GM18505 (cell line): ENCODE measurements at regions not wholly inside any gene's neighbourhood (a gene's known extent, or its start where the extent isn't known, plus 50 kb on each side); places are given as distances from the start of the nearest gene placed in this dataset.
A peak's percentile ranks its signal among the peaks of the same experiment; 100 is the strongest.

Experiments used
- ATAC-seq: cut with Tn5 transposase; IDR thresholded peaks from one replicate; pipeline ENCODE4 v1.9.1; 2021; ENCODE audit not compliant: unreplicated experiment
- POLR2A ChIP-seq: IDR thresholded peaks from 4 replicates; pipeline ENCODE4 v1.6.1; 2011; ENCODE audit warnings: borderline replicate concordance; ENCODE audit not compliant: insufficient read depth, insufficient read length; ENCODE audit errors: extremely low read depth

- ATAC-seq, result no peak
- no peak for TF ChIP-seq POLR2A
Measured at GRCh38 chr6:10170816-10171215, 244.1 kb downstream of the TFAP2A start.

DNA sequence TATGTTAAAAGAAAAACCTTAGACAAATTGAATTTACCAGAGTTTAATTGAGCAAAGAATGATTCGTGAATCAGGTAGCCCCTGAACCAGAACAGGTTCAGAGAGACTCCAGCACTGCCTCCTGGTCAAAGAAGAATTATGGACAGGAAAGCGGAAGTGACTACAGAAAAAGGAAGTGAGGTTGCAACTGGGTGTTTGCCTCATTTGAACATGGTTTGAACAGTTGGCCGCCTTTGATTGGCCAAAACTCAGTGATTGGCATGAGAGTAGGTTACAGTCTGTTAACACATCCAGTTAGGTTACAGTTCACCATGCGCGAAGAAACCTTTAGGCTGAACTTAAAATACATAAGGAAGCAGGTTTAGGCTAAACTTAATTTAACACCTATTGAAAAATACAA lies 248.8 kb downstream of the TFAP2A start:
- no peak for ATAC-seq
- TF ChIP-seq POLR2A, result no peak

DNA sequence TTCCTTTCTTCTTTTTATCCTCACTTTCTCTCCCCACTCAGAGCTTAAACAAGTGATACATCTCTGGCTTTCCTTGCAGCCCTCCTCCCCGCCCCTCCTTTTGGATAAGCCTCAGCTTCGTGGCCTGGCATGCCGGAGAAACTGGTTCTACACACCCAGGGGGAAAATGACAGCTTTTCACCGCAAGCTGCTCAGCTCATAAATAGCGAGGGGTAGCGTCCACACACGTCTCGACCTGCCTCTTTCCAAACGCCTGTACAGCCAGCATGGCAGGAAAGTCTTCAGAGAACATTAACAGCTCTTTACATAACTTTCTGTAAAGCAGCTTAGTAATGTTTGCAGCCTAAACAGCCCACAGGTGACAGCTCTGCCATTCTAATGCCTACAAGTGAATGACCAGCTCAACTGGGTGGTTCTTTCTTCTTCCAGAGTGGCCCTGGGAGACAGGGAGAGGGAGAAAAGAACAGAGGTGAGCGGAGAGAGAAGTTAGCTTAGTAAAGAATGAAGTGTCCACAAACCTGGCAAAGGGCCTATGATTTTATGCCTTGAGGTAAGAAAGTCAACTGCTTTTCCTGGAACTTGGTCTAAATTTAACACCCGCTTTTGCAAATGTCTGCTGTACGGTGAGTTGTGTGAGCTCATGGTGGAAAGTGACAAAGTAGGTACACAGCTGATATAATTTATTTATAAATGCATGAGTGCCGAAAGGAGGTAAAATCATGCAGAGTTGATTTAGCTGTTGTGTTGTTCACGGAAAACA lies 251.5 kb downstream of the TFAP2A start:
- no peak for ATAC-seq
- TF ChIP-seq POLR2A, result no peak

DNA sequence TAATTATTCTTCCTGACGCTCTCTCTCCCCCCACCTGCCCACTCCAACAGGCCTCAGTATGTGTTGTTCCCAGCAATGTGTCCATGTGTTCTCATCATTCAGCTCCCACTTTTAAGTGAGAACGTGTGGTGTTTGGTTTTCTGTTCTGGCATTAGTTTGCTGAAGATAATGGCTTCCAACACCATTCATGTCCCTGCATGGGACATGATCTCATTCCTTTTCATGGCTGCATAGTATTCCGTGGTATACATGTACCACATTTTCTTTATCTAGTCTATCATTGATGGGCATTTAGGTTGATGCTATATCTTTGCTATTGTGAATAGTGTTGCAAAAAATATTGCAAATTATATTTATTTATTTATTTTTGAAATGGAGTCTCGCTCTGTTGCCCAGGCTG lies 258.0 kb downstream of the TFAP2A start:
- no peak for ATAC-seq
- TF ChIP-seq POLR2A, result no peak

DNA sequence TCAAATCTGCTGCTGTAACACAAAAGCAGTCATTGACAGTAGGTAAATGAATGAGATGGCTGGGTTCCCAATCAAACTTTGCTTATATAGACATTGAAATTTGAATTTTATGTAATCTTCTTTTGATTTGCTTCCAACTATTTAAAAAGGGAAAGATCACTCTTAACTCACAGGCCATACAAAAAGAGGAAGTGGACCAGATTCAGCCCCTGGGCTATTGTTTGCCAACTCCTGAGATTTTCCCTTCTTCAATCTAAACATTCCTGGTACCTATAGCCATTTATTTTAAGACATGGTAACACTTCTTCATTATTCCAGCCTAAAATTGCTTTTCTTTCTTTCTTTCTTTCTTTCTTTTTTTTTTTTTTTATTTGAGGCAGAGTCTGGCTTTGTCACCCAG lies 260.6 kb downstream of the TFAP2A start:
- no peak for ATAC-seq
- TF ChIP-seq POLR2A, result no peak

DNA sequence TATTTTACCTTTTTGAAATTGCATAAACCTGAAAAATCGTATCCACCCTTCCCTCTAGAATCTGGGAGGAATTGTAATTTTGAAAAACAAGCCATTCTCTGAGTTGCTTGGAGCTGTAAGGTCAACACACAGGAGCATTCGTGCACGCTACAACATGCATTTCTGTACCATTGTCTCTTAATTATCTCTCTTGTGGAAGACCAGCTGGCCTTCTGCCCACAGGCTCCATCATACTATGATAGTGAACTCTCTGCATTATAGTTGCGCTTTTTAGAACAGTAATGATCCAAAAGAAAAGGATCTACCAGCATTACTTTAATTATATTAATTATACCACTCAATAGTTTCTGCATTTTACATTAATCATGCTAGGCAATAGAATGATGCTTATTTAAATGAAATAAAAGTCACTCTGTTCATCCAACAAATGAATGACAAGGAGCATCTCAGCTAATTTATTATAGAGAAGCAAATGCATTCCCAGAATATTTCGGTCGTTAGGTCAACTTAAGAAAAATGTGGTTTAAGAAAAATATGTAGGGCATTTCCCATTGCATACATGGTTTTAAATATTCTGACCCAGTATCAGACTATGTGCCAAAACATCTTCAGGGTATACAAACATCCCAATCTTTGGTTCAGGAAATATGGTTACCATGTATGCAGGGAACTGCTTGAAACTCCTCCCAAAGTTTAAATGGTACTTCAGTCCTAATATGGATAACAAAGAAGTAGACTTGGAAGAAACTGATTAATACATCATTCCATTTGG lies 263.5 kb downstream of the TFAP2A start:
- no peak for TF ChIP-seq POLR2A
- no peak for ATAC-seq

GRCh38 chr6:10149603-10150002 lies 265.3 kb downstream of the TFAP2A start:
- ATAC-seq, result no peak
- no peak for TF ChIP-seq POLR2A

DNA sequence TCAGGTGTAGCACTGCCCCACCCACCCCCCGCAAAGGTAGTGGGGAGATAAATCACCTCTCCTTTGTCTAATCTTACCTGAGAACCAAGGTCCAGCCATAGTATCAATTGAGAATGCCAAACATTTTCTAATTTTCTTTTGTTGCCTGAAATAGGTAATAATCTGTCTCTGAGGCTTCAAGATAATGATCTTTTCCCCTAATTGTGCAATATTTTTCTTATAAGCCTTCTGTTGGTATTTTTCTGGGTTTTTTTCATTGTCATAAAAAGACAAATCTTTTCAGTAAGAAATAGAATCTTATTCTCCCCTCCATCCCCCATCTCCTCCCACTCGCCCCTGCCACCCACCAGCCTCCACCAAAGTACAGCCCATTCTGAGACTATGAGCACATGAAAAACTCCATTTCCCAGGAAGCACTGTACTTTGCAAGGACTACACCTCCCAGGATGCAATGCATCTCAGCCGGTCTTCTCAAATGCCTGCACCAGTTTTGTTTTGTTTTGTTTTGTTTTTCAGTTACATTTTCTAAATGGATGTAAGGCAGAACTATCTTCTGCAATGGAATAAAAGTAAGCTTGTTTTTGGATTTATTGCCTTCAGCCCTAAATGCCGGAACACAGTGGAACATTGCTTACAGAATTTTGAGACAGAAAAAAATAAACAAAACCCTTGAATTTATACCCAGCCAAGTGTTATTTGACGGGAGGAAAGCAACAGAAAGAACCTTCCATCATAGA lies 268.0 kb downstream of the TFAP2A start:
- peak; percentile 97 for ATAC-seq
- no peak for TF ChIP-seq POLR2A

DNA sequence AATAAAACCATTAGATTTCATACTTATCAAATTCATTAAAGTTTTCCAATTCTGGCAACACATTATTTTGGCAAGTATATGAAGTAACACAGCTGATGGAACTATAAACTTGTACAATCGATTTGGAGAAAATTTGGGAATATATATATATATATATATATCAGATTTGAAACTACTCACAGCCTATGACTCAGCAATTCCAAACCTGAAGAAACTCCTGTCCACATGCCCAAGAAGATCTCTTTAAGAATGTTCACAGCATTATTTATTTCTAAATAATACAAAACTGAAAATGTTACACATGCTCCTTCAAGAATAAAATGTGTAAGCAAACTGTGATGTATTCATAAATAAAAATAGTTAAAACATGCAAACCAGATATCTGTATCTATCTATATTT lies 270.1 kb downstream of the TFAP2A start:
- no peak for TF ChIP-seq POLR2A
- no peak for ATAC-seq

DNA sequence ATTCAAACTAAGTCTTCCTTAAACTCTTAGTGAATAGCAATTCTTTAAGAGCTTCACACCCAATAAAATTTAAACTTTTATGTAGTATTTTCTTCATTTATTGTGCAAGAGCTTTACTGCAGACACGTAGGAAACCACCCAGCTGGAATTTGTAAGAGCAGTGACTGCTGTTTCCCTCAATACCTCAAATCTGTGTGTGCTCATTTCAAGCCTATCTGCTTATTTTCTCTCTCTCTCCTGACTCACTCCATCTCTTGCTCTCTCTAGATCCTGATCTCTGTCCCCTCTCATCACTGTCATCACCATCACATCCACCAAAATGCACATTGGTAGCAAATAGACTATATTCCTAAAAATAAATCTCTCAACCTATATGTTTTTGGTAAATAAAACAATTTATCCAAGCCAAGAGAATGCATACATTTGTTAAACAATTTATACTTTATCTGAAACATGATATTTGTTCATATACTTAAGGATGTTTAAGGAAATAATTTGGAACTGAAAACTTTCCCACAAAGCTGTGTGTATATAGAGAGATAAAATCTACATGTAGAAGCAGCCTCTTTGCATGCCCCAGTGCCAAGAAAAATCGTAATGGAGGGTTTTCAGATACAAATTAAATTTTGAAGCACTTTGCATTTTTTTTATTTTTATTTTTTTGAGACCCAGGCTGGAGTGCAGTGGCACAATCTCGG lies 273.0 kb downstream of the TFAP2A start:
- no peak for ATAC-seq
- TF ChIP-seq POLR2A, result no peak

- no peak for TF ChIP-seq POLR2A
- ATAC-seq, result no peak
Measured at GRCh38 chr6:10140824-10141223, 274.1 kb downstream of the TFAP2A start.

DNA sequence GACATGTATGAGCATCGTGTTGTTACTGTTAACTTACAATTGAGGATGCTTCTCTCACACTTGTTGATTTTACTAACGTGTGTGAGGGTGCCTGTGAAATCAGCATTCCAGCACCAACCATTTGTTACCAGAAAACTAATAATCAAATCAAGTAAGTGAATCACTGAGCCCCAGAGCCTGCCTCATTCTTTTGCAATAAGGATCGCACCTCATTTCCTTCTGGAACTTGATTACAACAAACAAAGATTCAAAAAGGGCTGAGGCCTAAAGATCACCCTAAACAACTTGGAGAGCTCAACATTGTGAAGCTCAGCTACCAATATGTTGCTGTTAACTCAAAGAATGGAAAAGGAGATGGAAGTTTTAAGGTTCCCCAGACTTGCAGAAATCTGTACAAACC lies 274.7 kb downstream of the TFAP2A start:
- ATAC-seq, result no peak
- TF ChIP-seq POLR2A, result no peak

DNA sequence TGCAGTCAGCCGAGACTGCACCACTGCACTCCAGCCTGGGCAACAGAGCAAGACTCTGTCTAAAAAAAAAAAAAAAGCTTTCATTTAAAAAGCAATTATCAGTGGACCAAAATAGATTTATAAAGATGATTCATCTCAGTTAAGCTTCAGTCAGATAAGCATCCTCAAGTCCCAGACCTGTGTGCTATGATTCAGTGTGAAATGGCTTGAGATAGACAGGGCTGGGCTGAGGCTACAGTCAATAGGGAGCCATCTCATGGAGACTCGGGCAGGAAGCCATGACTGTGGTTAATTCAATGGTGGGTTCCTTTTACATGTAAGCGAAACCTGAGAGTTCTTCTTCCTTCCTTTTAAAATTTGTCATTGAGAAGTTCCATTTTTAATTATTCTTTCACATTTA lies 276.0 kb downstream of the TFAP2A start:
- no peak for TF ChIP-seq POLR2A
- ATAC-seq, result no peak
